ENCODE measurements at regions not wholly inside any gene's neighbourhood (a gene's known extent, or its start where the extent isn't known, plus 50 kb on each side); places are given as distances from the start of the nearest gene placed in this dataset.

- Histone ChIP-seq H4K20me1 (ENCODE audit: insufficient read depth) (no peaks in the 10 kb centered on the region), H3F3A (ENCODE audit: insufficient read depth, low read length, poor library complexity, severe bottlenecking) (no peaks in the 10 kb centered on the region), H2AFZ (ENCODE audit: low read depth, low read length) (no peak overlapping the region), H3K79me2 (replicated peaks; ENCODE audit: insufficient read depth, low read length) (no peaks in the 10 kb centered on the region), H3K36me3 (ENCODE audit: insufficient read depth, low read length) (no peaks in the 10 kb centered on the region), H3K9ac (ENCODE audit: low read length) (no peak overlapping the region), H3K27ac (ENCODE audit: low read length) (no peak overlapping the region), H3K9me3 (ENCODE audit: low read length) (no peaks in the 10 kb centered on the region), H3K9me2 (ENCODE audit: insufficient read depth, low read length) (no peaks in the 10 kb centered on the region), H3K27me3 (ENCODE audit: insufficient read depth, low read depth, low read length) (no peaks in the 10 kb centered on the region), H3K4me3 (ENCODE audit: low read length) (no peak overlapping the region), H3K4me2 (ENCODE audit: low read length) (no peak overlapping the region)
- TF ChIP-seq POLR2AphosphoS5 (IDR thresholded peaks at IDR 0.05) (no peak), REST (IDR thresholded peaks at IDR 0.05; ENCODE audit: borderline replicate concordance) (no peak), TAF1 (IDR thresholded peaks at IDR 0.05; ENCODE audit: low read depth) (no peak), EP300 (conservative IDR thresholded peaks at IDR 0.05; ENCODE audit: poor library complexity, severe bottlenecking) (no peak), RAD21 (conservative IDR thresholded peaks at IDR 0.05) (no peak), MXI1 (conservative IDR thresholded peaks at IDR 0.05; ENCODE audit: poor library complexity, severe bottlenecking) (no peak), CTCF (IDR thresholded peaks at IDR 0.05; ENCODE audit: poor library complexity, severe bottlenecking) (no peak), EZH2 (IDR thresholded peaks at IDR 0.05; ENCODE audit: borderline replicate concordance, insufficient read depth, low read length, poor library complexity, severe bottlenecking) (no peak), SMC3 (conservative IDR thresholded peaks at IDR 0.05; ENCODE audit: poor library complexity) (no peak)
Observed at GRCh38 chr10:109156396-109156795, 766.9 kb downstream of the XPNPEP1 start.

- TF ChIP-seq RAD21 (conservative IDR thresholded peaks at IDR 0.05) (no peak), EP300 (conservative IDR thresholded peaks at IDR 0.05; ENCODE audit: poor library complexity, severe bottlenecking) (no peak), EZH2 (IDR thresholded peaks at IDR 0.05; ENCODE audit: borderline replicate concordance, insufficient read depth, low read length, poor library complexity, severe bottlenecking) (no peak), POLR2AphosphoS5 (IDR thresholded peaks at IDR 0.05) (no peak), MXI1 (conservative IDR thresholded peaks at IDR 0.05; ENCODE audit: poor library complexity, severe bottlenecking) (no peak), REST (IDR thresholded peaks at IDR 0.05; ENCODE audit: borderline replicate concordance) (no peak), TAF1 (IDR thresholded peaks at IDR 0.05; ENCODE audit: low read depth) (no peak), CTCF (IDR thresholded peaks at IDR 0.05; ENCODE audit: poor library complexity, severe bottlenecking) (no peak), SMC3 (conservative IDR thresholded peaks at IDR 0.05; ENCODE audit: poor library complexity) (no peak)
- H3F3A ChIP-seq (ENCODE audit: insufficient read depth, low read length, poor library complexity, severe bottlenecking): no peaks in the 10 kb centered on the region
- H2AFZ ChIP-seq (ENCODE audit: low read depth, low read length): no peak overlapping the region
- no peaks in the 10 kb centered on the region for H3K79me2 ChIP-seq (replicated peaks; ENCODE audit: insufficient read depth, low read length)
- no peaks in the 10 kb centered on the region for H3K9me3 ChIP-seq (ENCODE audit: low read length)
- no peaks in the 10 kb centered on the region for H3K27me3 ChIP-seq (ENCODE audit: insufficient read depth, low read depth, low read length)
- no peak overlapping the region for H3K9ac ChIP-seq (ENCODE audit: low read length)
- H3K4me3 ChIP-seq (ENCODE audit: low read length): no peak overlapping the region
- H3K9me2 ChIP-seq (ENCODE audit: insufficient read depth, low read length): no peaks in the 10 kb centered on the region
- H3K27ac ChIP-seq (ENCODE audit: low read length): no peak overlapping the region
- H3K4me2 ChIP-seq (ENCODE audit: low read length): no peak overlapping the region
- H4K20me1 ChIP-seq (ENCODE audit: insufficient read depth): no peaks in the 10 kb centered on the region
- H3K36me3 ChIP-seq (ENCODE audit: insufficient read depth, low read length): no peaks in the 10 kb centered on the region
Observed at GRCh38 chr10:109149666-109150350, 773.5 kb downstream of the XPNPEP1 start.
